ENCODE measurements at regions not wholly inside any gene's neighbourhood (a gene's known extent, or its start where the extent isn't known, plus 50 kb on each side); places are given as distances from the start of the nearest gene placed in this dataset.

DNA sequence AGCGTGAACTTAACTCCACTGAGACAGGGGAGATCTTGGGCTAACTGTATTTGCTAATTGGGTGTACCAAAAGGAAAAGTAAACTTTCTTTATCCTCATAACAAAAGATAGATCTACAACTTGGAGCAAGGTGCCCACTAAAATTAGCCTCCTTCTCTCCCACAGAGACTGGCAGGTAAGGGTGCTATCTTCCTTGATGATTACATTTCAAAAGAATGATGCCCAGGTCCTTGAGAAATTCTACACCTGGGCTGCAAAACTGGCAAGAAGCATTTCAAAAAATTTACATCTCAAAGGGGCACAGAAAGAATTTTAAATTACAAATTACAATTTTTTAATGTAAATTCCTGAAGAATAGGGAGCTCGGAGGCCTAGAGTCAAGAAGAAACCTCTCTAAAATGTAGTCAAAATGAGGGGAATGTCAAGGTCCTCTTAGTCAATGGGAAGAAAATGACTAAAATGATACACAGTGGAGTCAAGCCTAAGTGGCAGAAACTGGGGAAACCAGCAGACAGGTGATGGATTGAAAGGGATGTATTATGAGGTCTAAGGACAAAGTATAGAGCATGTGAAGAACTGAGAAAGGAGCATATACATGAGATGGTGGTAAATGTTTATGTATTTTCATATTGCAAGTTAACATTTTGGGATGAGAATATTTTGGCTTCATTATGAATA, 348.3 kb upstream of the TUSC1 start:
- DNase-seq = no peak

GRCh38 chr9:26013199-26013598, 335.0 kb upstream of the TUSC1 start:
- DNase-seq = no peak

DNA sequence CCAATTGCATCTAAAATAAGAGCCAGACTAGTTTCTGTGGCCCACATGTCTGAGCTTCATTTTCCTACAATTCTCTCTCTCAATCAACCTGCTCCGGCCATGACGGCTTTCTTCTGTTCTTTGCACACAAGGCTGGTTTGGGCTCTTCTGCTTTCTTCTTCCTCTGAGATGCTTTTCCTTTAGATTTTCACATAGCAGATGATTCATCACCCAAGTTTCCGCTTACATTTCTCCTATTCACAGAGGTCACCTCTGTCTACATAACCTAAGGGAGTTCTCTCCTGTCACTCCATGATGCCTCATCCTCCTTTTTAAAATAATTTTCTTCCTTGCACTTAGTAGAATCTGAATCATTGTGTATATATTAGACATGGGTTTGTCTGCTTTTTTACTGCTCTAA, 334.6 kb upstream of the TUSC1 start:
- no peak for DNase-seq

DNA sequence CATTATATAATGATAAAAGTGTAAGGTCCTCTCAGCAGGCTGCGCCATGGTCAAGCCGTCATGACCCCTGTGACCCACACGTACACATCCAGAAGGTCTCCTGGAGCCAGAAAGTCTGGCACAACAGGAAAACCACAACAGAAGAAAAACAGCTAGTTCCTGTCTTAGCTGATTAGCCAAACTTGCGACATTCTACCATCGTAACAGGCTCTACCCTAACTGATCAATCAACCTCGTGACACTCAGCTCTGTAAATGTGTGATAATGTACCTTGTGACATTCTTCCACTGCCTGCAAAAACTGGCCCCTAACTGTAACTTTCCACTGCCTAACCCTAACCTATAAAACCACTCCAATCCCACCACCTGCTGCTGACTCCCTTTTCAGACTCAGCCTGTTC, 316.4 kb upstream of the TUSC1 start:
- DNase-seq = no peak

DNA sequence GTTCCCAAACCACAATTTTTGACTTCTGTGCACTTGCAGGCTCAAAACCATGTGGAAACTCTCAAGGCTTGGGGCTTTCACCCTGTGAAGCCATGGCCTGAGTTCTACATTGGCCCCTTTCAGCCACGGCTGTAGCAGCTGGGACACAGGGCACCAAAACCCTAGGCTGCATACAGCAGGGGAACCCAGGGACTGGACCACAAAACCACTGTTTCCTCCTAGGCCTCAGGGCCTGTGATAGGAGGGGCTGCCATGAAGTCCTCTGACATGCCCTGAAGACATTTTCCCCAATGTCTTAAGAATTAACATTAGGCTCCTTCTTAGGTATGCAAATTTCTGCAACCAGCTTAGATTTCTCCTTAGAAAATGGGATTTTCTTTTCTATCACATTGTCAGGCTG, 312.1 kb upstream of the TUSC1 start:
- DNase-seq = no peak

DNA sequence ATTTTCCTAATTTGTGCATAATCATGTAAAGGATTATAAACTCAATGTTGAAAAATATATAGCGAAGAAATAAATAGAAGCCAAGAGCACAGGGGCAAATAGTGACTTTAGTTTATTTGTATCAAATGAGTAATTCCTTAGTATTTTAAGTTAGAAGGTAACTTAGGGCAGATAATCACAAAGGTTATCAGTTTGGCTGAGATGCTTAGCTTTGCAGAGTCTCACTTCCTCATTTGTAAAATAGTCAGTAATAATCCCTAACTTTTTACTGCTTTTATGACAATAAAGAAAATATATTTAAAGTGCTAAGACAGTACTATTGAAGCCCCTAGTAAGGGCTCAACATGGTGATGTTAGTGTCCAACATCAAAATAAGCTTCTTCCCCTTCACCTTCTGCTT, 297.4 kb upstream of the TUSC1 start:
- DNase-seq = no peak

GRCh38 chr9:25964239-25964638, 286.0 kb upstream of the TUSC1 start:
- peak; percentile 1 to 7 for DNase-seq

DNA sequence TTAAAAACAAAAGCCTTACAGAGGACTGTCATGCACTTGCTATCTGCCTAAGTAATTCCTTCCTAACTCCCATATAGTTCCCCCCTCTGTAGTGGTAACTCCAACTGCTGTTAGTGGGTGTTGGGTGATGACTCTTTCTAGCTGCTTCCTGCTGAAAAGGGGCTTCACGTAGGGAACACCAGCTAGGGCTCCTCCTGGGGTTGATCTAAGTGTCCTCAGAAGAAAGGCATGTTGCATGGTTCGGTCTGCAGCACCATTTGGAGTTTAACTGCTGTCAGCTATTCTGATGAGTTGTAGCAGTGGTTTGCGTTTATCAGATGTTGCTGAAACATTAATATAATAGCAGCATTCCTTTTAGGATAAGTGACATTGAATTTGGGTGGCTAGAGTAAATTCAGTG, 281.9 kb upstream of the TUSC1 start:
- no peak for DNase-seq

DNA sequence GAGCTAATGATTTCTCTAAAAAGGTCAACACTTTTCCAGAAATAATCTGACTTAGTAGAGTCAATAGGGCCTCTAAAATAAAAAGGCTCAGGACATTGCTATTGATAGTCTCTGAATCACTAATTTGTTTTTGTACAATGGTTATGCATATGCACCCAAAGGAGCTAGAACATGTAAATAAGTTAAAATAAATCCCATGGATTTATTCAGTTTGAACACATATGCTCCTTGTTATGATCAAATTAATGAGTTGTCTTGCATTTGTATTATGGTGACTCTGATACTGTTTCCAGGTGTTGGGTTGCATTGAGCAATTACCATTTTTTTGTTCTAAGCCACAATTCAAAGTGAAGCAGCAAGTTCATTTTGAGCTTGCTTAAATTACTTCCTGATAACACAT, 276.0 kb upstream of the TUSC1 start:
- DNase-seq = no peak

GRCh38 chr9:25948182-25948581, 269.9 kb upstream of the TUSC1 start:
- DNase-seq = no peak

GRCh38 chr9:25939126-25939525, 260.9 kb upstream of the TUSC1 start:
- DNase-seq = no peak

- no peak for DNase-seq
These were observed 257.8 kb upstream of the TUSC1 start for GRCh38 chr9:25936031-25936430.

DNA sequence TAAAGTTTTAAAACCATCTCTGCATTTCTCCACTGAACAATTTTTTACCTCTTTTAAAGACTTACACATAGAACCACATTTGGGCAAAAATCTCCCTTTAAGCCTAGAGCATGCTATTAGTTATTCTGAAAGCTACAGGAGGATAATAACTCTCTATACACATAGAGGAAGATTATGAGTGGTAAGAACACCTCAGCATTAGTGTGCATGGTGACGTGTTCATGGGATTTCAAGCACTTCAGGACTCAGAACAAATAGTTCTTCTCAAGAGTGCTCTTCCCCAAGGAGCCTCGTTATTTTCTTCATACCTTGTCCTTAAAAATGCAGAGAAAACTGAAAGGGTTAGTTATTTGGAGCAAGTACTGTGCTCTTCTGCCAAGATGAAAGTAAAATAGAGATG, 256.9 kb upstream of the TUSC1 start:
- DNase-seq = no peak

- no peak for DNase-seq
These were observed 240.5 kb upstream of the TUSC1 start for GRCh38 chr9:25918761-25919160.

- DNase-seq = no peak
These were observed 239.6 kb upstream of the TUSC1 start for GRCh38 chr9:25917731-25918362.

- DNase-seq = no peak
These were observed 235.6 kb upstream of the TUSC1 start for GRCh38 chr9:25913806-25914205.

DNA sequence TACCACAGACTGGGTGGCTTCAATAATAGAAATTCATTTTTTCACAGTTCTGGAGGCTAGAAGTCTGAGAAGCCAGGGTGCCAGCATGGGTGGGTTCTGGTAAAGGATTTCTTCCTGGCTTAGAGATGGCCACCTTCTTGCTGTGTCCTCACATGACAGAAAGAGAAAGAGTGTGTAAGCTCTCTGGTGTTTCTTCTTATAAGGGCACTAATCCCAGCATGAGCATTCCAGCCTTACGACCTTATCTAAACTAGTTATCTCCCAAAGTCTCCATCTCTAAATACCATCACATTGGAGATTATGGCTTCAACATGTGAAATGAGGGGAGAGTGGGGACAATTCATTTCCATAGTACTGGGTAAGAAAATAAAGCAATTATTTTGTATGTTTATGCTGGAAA, 226.5 kb upstream of the TUSC1 start:
- DNase-seq = no peak

DNA sequence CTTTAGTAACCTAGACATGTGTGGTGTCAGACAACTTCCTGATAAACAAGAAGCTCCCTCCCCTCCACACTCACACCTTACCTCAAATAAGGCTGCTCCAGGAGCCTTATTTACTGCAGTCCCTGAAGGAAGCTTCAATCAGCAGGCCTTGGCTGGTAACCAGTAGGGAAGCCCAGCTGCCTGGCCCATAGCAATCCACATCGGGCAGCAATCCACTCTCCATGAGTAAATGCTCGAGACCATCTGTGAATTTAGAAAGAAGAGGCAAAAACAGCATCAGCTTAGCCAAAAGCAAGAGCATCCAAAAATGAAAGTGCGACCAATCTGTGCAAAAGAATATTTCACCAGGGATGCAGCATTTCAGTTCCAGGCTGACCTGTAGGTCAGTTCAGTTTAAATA, 213.3 kb upstream of the TUSC1 start:
- no peak for DNase-seq

DNA sequence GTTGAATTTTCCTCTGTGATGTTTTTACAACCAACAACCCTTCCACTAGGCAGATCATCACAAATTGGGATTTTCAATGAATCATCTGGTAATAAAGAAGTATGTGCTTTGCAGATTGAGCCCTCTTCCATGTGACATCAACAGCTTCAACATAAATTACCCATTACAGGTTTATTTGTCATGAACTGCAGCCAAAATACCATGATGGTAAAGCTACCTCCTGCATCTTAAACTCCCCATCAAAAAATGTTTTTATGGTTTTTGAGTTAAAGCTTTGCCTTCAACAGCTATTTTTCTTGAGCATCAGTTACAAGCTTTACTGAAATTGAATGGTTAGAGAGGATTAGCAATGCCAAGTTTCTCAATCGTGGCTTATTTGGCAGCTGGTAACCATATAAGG, 211.4 kb upstream of the TUSC1 start:
- no peak for DNase-seq

DNA sequence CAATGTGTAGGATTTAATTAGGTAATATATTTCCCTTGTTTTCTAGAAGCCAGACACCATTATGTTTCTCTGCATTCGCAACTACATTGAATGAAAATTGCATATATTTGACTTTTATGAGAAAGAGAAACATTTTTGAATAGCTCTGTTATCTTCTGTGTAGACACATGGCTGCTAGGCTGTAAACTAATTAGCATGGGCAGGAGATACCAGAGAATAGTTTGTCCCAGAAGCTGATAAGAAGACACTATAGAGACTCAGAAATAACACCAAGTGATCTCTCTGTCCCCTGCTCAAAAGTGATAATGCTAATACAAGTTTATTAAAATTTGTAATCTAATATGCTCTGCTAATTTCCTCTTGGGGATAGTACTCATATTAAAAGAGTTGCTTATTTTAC, 198.0 kb upstream of the TUSC1 start:
- DNase-seq = no peak

- no peak for DNase-seq
These were observed 186.3 kb upstream of the TUSC1 start for GRCh38 chr9:25864509-25864908.

- DNase-seq = no peak
These were observed 183.2 kb upstream of the TUSC1 start for GRCh38 chr9:25861421-25861820.

- DNase-seq = no peak
These were observed 178.9 kb upstream of the TUSC1 start for GRCh38 chr9:25857147-25857546.

DNA sequence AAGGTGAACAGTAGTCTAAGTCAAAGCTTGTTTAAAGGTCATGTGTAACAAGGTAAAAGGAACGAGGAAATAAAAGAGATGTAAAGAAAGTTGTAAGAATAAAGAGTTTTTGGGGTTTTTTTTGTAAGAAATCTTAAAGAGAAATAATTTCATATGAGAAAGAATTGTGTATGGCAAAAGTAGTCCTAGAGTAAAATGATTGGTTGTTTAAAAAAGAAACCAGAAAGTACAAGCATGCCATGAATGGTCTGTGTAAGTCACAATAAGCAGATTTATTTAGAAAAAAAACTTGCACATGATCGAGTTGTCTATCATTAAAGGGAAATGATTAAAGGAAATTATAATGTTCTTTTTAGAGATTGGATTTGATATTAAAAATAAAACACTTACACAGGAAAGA, 172.6 kb upstream of the TUSC1 start:
- DNase-seq = no peak

DNA sequence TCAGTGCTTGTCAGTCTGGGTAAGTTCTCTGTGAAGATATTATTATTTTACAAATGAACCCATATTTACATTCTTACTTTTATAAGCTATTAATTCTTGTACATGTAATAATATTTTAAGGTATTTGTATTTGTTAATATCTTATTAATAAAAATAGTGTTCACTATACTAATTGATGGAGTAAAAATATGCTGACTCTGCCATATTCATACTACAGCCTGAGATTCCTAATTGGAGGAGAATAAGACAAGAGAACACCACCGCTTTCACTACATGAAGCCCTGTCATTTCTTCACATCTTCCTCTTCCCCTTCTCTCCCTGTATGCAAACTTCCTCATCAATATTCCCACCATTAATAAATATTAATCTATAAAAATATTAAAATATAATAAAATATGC, 167.6 kb upstream of the TUSC1 start:
- no peak for DNase-seq

Data from inflammatory macrophage treated with lipopolysaccharide for 1 hour (primary cell).